Kidney glomerular epithelial cell (primary cell): ENCODE measurements at regions not wholly inside any gene's neighbourhood (a gene's known extent, or its start where the extent isn't known, plus 50 kb on each side); places are given as distances from the start of the nearest gene placed in this dataset.
"Not testable (repeated sequence)": the region's sequence is repeated elsewhere in the genome, so short reads cannot be mapped to it uniquely, and the experiment has no call there.

Experiments
- DNase-seq: peaks from one replicate; lab custom pipeline; 2025; lab: John Stamatoyannopoulos, UW

GRCh38 chr6:8831366-8832152 is 396.2 kb upstream of the SLC35B3 start:
- no peak for DNase-seq

GRCh38 chr6:8830794-8831193 is 395.4 kb upstream of the SLC35B3 start:
- no peak for DNase-seq

GRCh38 chr6:8829796-8830195 is 394.5 kb upstream of the SLC35B3 start:
- no peak for DNase-seq

GRCh38 chr6:8829296-8829695 is 394.0 kb upstream of the SLC35B3 start:
- DNase-seq: no peak

DNA sequence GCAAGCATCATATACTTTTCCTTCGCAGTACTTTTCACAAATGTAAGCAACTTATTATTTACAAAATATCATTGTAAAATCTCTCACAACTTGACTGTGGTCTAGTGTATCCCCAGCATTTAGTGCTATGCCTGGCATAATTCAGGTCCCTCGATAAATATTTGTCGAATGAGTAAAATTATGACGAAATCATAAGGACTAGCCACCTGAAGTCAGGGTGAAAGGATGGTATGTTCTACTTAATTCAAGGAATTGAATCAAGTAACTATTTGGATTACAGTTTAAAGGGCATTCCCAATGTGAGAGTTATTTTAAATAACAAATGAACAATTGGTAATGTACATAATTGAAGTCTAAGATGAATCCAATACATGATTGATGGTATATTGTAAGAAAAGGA is 393.0 kb upstream of the SLC35B3 start:
- DNase-seq: no peak

- no peak for DNase-seq
Observed at GRCh38 chr6:8825726-8826125, 390.4 kb upstream of the SLC35B3 start.

GRCh38 chr6:8821981-8822381 is 386.6 kb upstream of the SLC35B3 start:
- DNase-seq: no peak

DNA sequence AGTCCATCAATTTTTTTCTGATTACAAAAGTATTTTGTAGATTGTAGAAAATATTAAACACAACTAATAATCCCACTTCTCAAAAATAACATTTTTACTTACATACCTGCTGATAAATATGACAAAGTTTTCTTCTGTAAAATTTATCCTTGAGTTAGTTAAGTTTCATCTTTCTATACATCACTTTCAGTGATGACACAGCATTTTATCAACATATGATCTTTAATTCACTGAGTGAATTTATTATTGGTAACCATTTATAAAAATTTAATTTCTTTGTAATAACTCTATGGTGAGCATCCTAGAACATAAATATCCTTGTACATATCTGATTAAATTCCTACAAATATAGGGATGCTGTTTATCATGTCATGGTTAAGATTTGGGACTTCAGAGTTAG is 385.0 kb upstream of the SLC35B3 start:
- no peak for DNase-seq

DNA sequence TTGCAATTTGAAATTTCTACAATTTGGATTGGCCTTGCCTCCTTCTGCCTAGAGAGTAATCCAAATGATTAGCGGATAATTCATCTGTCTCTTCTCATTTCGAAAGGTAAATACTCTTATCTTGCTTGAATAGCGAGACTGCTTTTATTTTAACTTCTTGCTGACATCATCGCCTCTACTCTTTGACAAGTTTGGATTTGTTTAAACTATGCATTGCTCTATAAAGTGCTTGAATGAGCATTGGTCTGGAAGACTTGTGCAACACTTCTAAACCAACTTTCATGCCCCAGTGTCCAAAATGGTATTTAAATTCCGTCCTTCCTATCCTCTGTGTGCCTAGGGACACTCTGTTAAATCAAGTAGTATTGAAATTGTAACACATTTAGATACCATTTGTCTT is 384.1 kb upstream of the SLC35B3 start:
- no peak for DNase-seq

- DNase-seq: no peak
Observed at GRCh38 chr6:8814440-8815000, 379.2 kb upstream of the SLC35B3 start.

- DNase-seq: no peak
Observed at GRCh38 chr6:8810325-8810724, 375.0 kb upstream of the SLC35B3 start.

DNA sequence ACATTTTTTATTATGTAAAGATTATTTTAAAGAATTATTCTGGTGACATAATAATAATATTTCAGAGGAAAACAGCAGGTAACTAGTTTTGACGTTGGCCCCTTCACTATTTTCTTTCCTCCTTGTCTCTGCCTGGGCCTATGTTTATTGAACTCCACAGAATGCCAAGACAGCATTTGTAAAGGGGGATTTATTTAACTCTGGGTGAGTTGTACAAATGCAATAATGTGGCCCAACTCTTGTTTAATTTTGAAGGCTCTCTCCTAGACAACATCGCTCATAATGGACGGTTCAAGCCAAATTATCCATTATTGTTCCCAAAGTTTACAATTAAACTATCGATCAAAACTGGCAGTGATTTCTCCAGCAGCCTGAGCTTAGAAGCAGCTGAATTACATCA is 374.3 kb upstream of the SLC35B3 start:
- DNase-seq: no peak

GRCh38 chr6:8803181-8803760 is 367.9 kb upstream of the SLC35B3 start:
- no peak for DNase-seq

GRCh38 chr6:8802397-8802796 is 367.1 kb upstream of the SLC35B3 start:
- DNase-seq: not testable (repeated sequence)

DNA sequence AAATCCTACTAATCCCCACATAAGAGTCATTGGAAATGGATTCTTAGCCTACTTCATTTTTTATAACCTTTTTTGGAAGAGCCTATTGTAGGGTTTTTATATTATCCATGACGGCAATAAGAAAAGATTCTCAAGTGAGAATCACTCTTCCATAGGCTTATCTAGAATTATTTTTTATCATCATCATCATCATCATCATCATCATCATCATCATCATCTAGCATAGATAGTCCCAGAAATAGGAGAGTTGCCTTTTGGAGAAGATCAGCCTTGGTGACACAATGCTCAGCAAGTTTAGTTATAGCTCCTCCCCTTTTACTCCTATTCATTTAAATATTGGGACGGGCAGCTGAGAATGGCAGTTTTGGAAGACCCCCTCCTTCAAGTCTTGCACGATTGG is 359.1 kb upstream of the SLC35B3 start:
- no peak for DNase-seq

DNA sequence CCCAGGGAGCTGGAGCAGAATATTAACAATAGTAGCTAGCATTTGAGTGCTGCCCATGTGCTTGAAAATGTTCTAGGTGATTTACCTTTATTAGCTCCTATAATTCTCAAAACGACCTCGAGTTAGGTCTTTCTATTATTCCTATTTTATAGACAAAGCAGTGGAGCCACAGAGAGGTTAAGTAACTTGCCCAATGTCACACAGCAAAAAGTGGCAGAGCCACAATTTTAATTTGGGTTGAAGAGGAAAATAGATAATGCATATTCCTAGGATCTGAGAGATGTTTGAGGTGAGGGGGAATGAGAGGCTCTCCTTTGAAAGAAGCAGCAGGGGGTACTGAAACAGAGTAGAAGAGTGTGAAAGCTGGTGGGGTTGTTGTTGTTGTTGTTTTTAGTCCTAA is 354.5 kb upstream of the SLC35B3 start:
- DNase-seq: no peak

GRCh38 chr6:8785223-8785622 is 349.9 kb upstream of the SLC35B3 start:
- no peak for DNase-seq

- no peak for DNase-seq
Observed at GRCh38 chr6:8783191-8783590, 347.8 kb upstream of the SLC35B3 start.

- no peak for DNase-seq
Observed at GRCh38 chr6:8780653-8781052, 345.3 kb upstream of the SLC35B3 start.

GRCh38 chr6:8764733-8765132 is 329.4 kb upstream of the SLC35B3 start:
- DNase-seq: no peak

DNA sequence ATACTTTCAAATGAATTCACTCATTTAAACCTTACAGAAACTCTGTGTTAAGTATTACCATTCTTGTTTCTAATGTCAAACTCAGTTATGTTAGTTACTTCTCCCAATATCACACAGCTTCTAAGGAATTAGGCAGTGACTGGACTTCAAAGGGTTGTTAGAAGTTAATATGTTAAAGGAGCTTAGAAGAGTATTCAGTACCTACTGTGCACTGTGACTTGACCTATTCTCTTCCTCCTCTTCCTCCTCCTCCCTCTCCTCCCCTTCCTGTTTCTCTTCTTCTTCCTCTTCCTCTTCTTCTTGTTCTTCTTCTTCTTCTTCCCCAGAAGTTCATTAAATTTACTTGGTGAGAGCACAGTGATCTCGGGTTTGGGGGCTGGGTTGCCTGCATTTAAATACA is 325.6 kb upstream of the SLC35B3 start:
- DNase-seq: no peak

- no peak for DNase-seq
Observed at GRCh38 chr6:8758412-8758811, 323.1 kb upstream of the SLC35B3 start.

DNA sequence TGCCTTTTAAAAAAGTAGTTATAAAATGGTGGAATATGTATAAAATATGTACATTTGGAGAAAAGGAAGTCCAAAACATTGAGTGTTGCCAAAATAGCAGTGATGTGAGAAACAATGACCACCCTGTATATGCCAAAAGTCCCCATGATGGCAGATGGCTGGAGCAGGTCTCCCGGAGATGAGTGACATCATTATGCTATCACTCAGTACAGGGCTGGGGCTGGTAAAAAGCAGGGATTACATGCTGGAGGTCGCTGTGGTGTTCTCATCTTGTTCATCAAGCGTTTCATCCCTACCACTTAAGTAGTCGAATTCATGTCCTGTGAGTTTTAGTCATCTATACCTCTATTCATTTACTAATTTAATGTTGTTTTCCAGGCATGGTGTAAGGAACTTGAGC is 315.3 kb upstream of the SLC35B3 start:
- no peak for DNase-seq

DNA sequence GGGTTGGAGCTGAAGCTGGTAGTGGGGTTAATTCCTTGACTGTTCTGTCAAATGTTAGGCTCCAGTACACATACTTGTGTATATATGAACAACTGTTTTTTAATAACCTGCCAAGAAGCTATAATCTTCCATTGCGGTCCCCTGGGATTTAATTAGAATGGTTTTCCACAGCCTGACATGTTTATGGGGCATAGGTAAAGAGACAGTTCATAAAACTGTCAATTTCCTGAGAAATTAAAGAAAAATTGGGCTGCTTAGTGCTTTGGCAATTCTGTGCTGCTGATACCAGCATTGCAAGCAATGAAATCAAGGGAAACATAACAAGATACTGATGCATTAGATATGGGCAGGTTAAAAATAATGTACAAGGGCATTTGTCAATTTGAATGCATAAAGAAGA is 314.1 kb upstream of the SLC35B3 start:
- DNase-seq: no peak
